Right lobe of liver (tissue), 4 donors: ENCODE measurements at regions not wholly inside any gene's neighbourhood (a gene's known extent, or its start where the extent isn't known, plus 50 kb on each side); places are given as distances from the start of the nearest gene placed in this dataset.

ENCODE experiments used
- CTCF ChIP-seq, 4 donors: fragments of 200-600 bp in 3 of 4; fragments of 450-650 bp in 1 of 4; IDR thresholded peaks; one replicate each; pipeline versions ENCODE4 v1.5.1 to v1.8.0; 2016 to 2022; ENCODE audit warnings: antibody characterized with exemption in 4 of 4, mild to moderate bottlenecking in 2 of 4
- POLR2A ChIP-seq: fragments of 450-650 bp; IDR thresholded peaks from one replicate; pipeline ENCODE4 v1.6.1; 2017; ENCODE audit warnings: antibody characterized with exemption, mild to moderate bottlenecking
- donor health status: DM: no; HTN: no; CAD: no.
- donor health status: DM: no; HTN: no; CAD: no.
- donor health status: DM: no; HTN: yes; CAD: no.

GRCh38 chr2:236819275-236820002, 249.8 kb downstream of the ACKR3 start:
- TF ChIP-seq POLR2A (no peak), CTCF (IDR thresholded peaks at IDR 0.05) (peak in 2 of 4 donors; percentile 12 to 19)
